ENCODE measurements at regions not wholly inside any gene's neighbourhood (a gene's known extent, or its start where the extent isn't known, plus 50 kb on each side); places are given as distances from the start of the nearest gene placed in this dataset.

GRCh38 chr6:149203509-149203908 is 114.0 kb upstream of the TAB2 start:
- Histone ChIP-seq H3K4me2 (ENCODE audit: control insufficient read depth, extremely low read depth, insufficient read depth, low read depth, low read length) (no peak overlapping the region), H3K4me3 (ENCODE audit: control insufficient read depth in 2 of 3, extremely low read depth in 1 of 3, insufficient read depth in 2 of 3, low read depth in 1 of 3, low read length in 3 of 3) (no peak overlapping the region), H3K4me1 (ENCODE audit: control insufficient read depth, extremely low read depth, insufficient read depth, low read length) (no peaks in the 10 kb centered on the region), H3K9ac (ENCODE audit: control insufficient read depth, extremely low read depth, insufficient read depth, low read length) (no peak overlapping the region), H3K36me3 (ENCODE audit: control insufficient read depth in 2 of 2, extremely low read depth in 1 of 2, insufficient read depth in 2 of 2, low read length in 2 of 2) (no peaks in the 10 kb centered on the region), H3K27ac (ENCODE audit: control insufficient read depth, insufficient read depth, low read length) (no peak overlapping the region), H3K9me3 (ENCODE audit: control insufficient read depth, low read depth, low read length) (no peaks in the 10 kb centered on the region), H2AFZ (ENCODE audit: control insufficient read depth, low read length) (no peak overlapping the region), H4K20me1 (ENCODE audit: control insufficient read depth, extremely low read depth, insufficient read depth, low read length) (no peaks in the 10 kb centered on the region), H3K27me3 (ENCODE audit: control insufficient read depth, extremely low read depth, insufficient read depth, low read length) (no peaks in the 10 kb centered on the region), H3K9me1 (ENCODE audit: control insufficient read depth, extremely low read depth, insufficient read depth, low read length) (no peaks in the 10 kb centered on the region), H3K79me2 (ENCODE audit: control insufficient read depth, insufficient read depth, low read length) (no peaks in the 10 kb centered on the region)
- DNase-seq (ENCODE audit: low read depth, low spot score) (no peak), FAIRE-seq (no peak)
- TF ChIP-seq EZH2 (IDR thresholded peaks at IDR 0.05; ENCODE audit: low read length) (no peak), CTCF (optimal IDR thresholded peaks at IDR 0.05 in 1 of 3, IDR thresholded peaks at IDR 0.05 in 1 of 3, conservative IDR thresholded peaks at IDR 0.05 in 1 of 3; ENCODE audit: extremely low read depth in 1 of 3, insufficient read depth in 2 of 3, low read length in 3 of 3) (no peak)
- dilution Hi-C loops (cut with MboI; ENCODE audit: extremely low pct_ligation_motif_present, low sequenced_read_pairs) = no loop called here

- H3K4me2 ChIP-seq (ENCODE audit: control insufficient read depth, extremely low read depth, insufficient read depth, low read depth, low read length) = no peak overlapping the region
- H4K20me1 ChIP-seq (ENCODE audit: control insufficient read depth, extremely low read depth, insufficient read depth, low read length) = no peaks in the 10 kb centered on the region
- no peak overlapping the region for H2AFZ ChIP-seq (ENCODE audit: control insufficient read depth, low read length)
- no peak overlapping the region for H3K9ac ChIP-seq (ENCODE audit: control insufficient read depth, extremely low read depth, insufficient read depth, low read length)
- no peak overlapping the region for H3K4me3 ChIP-seq (ENCODE audit: control insufficient read depth in 2 of 3, extremely low read depth in 1 of 3, insufficient read depth in 2 of 3, low read depth in 1 of 3, low read length in 3 of 3)
- no peak for TF ChIP-seq EZH2 (IDR thresholded peaks at IDR 0.05; ENCODE audit: low read length)
- no peak for TF ChIP-seq CTCF (optimal IDR thresholded peaks at IDR 0.05 in 1 of 3, IDR thresholded peaks at IDR 0.05 in 1 of 3, conservative IDR thresholded peaks at IDR 0.05 in 1 of 3; ENCODE audit: extremely low read depth in 1 of 3, insufficient read depth in 2 of 3, low read length in 3 of 3)
- FAIRE-seq (no peak), DNase-seq (ENCODE audit: low read depth, low spot score) (no peak)
- dilution Hi-C loops (cut with MboI; ENCODE audit: extremely low pct_ligation_motif_present, low sequenced_read_pairs) = no loop called here
- H3K27ac ChIP-seq (ENCODE audit: control insufficient read depth, insufficient read depth, low read length) = no peak overlapping the region
- no peaks in the 10 kb centered on the region for H3K79me2 ChIP-seq (ENCODE audit: control insufficient read depth, insufficient read depth, low read length)
- H3K9me1 ChIP-seq (ENCODE audit: control insufficient read depth, extremely low read depth, insufficient read depth, low read length) = no peaks in the 10 kb centered on the region
- no peaks in the 10 kb centered on the region for H3K9me3 ChIP-seq (ENCODE audit: control insufficient read depth, low read depth, low read length)
- H3K27me3 ChIP-seq (ENCODE audit: control insufficient read depth, extremely low read depth, insufficient read depth, low read length) = no peaks in the 10 kb centered on the region
- H3K4me1 ChIP-seq (ENCODE audit: control insufficient read depth, extremely low read depth, insufficient read depth, low read length) = no peaks in the 10 kb centered on the region
- no peaks in the 10 kb centered on the region for H3K36me3 ChIP-seq (ENCODE audit: control insufficient read depth in 2 of 2, extremely low read depth in 1 of 2, insufficient read depth in 2 of 2, low read length in 2 of 2)
Observed at GRCh38 chr6:149208134-149208601, 109.3 kb upstream of the TAB2 start.

Measured in keratinocyte (primary cell).